COLO668 (cell line): ENCODE measurements at regions not wholly inside any gene's neighbourhood (a gene's known extent, or its start where the extent isn't known, plus 50 kb on each side); places are given as distances from the start of the nearest gene placed in this dataset.

Experiments used
- DNase-seq: peaks from one replicate; lab custom pipeline; 2025; ENCODE audit not compliant: unreplicated experiment; lab: John Stamatoyannopoulos, UW

GRCh38 chr17:15893658-15894024 lies 51.3 kb upstream of the ADORA2B start:
- no peak for DNase-seq

GRCh38 chr17:15894258-15894657 lies 50.7 kb upstream of the ADORA2B start:
- no peak for DNase-seq

DNA sequence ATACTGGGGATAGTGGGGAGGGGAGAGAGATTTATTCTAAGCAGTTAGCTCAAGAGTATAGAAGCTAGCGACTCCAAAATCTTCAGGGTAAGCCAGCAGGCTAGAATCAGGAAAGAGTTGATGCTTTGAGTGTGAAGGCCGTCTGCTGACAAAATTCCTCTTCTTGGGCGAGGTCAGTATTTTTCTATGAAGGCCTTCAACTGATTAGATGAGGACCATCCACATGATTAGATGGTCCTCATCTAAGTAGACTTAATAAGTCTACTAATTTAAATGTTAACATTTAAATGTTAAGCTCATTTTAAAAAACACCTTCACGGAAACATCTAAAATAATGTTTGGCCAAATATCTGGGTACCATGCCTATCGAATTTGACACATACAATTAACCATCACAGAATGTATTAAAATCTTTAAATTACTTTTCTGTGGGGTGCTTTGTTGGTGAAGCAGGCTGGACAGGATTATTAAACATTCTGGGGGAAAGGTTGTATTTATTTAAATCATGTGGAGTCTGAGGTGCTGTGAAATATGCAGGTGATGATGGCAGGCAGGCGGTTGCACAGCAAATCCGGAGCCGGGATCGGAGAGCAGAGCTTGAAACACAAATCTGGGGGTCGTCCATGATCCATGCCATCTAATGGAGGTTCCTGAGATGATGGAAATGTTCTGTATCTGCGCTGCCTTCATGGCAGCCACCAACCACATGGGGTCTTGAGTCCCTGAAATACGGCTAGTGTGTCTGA lies 49.8 kb upstream of the ADORA2B start:
- no peak for DNase-seq
